Thyroid gland (tissue), 4 donors: ENCODE measurements at regions not wholly inside any gene's neighbourhood (a gene's known extent, or its start where the extent isn't known, plus 50 kb on each side); places are given as distances from the start of the nearest gene placed in this dataset.
"Not testable (repeated sequence)": the region's sequence is repeated elsewhere in the genome, so short reads cannot be mapped to it uniquely, and the experiment has no call there.

Experiments
- DNase-seq, 2 donors: peaks; one replicate each; pipeline ENCODE4 v3.0.0-alpha.2; 2019
- H3K27ac ChIP-seq, 3 donors: fragments of 200-600 bp; sonication (generic); 1 replicate in 2 of 3; 2 replicates in 1 of 3; pipeline ENCODE4 v1.5.1; 2016 to 2019; ENCODE audit warnings: mild to moderate bottlenecking in 1 of 3, moderate library complexity in 1 of 3
- H3K27me3 ChIP-seq: fragments of 200-600 bp; sonication (generic); one replicate; pipeline ENCODE4 v1.5.1; 2019
- H3K36me3 ChIP-seq, 2 donors: fragments of 200-600 bp; sonication (generic); one replicate each; pipeline ENCODE4 v1.5.1; 2016 to 2019
- H3K4me1 ChIP-seq, 2 donors: fragments of 200-600 bp; sonication (generic); one replicate each; pipeline ENCODE4 v1.5.1; 2017 to 2019
- H3K4me3 ChIP-seq, 3 donors: fragments of 200-600 bp; sonication (generic); replicated peaks in 1 of 3; 1 replicate in 2 of 3; 2 replicates in 1 of 3; pipeline ENCODE4 v1.5.1; 2016; ENCODE audit warnings: mild to moderate bottlenecking in 1 of 3
- H3K9me3 ChIP-seq: fragments of 200-600 bp; sonication (generic); one replicate; pipeline ENCODE4 v1.5.1; 2017
- CTCF ChIP-seq, 6 experiments: fragments of 200-600 bp in 3 of 6; fragments of 450-650 bp in 3 of 6; sonication (generic) in 3 of 6; IDR thresholded peaks; one replicate each; pipeline ENCODE4 v1.5.1; 2016 to 2019; ENCODE audit warnings: antibody characterized with exemption in 6 of 6, mild to moderate bottlenecking in 2 of 6, inconsistent platforms in 1 of 6, moderate library complexity in 1 of 6
- POLR2A ChIP-seq, 2 donors: fragments of 450-650 bp; IDR thresholded peaks; one replicate each; pipeline ENCODE4 v1.6.1; 2017; ENCODE audit warnings: antibody characterized with exemption in 2 of 2, mild to moderate bottlenecking in 2 of 2, moderate library complexity in 1 of 2
- WGBS, 2 donors: methylation state at CpG; one replicate each; pipeline ENCODE4 v1.1.5; 2017; 5-methylcytosine and 5-hydroxymethylcytosine counted together
- intact Hi-C: fragments of 100-400 bp; cut with DNase I; formaldehyde crosslinking; loops from one replicate; pipeline ENCODE4 v1.15.1; 2023

- intact Hi-C loops = no loop called here
- Histone ChIP-seq H3K4me1 (no peaks in the 10 kb centered on the region), H3K9me3 (no peaks in the 10 kb centered on the region), H3K36me3 (no peaks in the 10 kb centered on the region), H3K4me3 (no peak overlapping the region), H3K27ac (no peak overlapping the region), H3K27me3 (no peaks in the 10 kb centered on the region)
- no peak for DNase-seq
- TF ChIP-seq CTCF (IDR thresholded peaks at IDR 0.05) (no peak), POLR2A (IDR thresholded peaks at IDR 0.05) (no peak)
Observed at GRCh38 chr7:91427051-91427450, 162.8 kb downstream of the FZD1 start.

- H3K27ac ChIP-seq = no peak overlapping the region
- intact Hi-C loops = no loop called here
- no peaks in the 10 kb centered on the region for H3K4me1 ChIP-seq
- no peaks in the 10 kb centered on the region for H3K36me3 ChIP-seq
- TF ChIP-seq CTCF (IDR thresholded peaks at IDR 0.05) = no peak
- TF ChIP-seq POLR2A (IDR thresholded peaks at IDR 0.05) = no peak
- 78 to 98% methylated on average over 1 of the region's 1 CpG for WGBS, 2 donors
- no peaks in the 10 kb centered on the region for H3K9me3 ChIP-seq
- H3K27me3 ChIP-seq = no peaks in the 10 kb centered on the region
- no peak for DNase-seq
- H3K4me3 ChIP-seq = no peak overlapping the region
Observed at GRCh38 chr7:91431601-91432000, 167.4 kb downstream of the FZD1 start.

GRCh38 chr7:91434836-91435235, 170.6 kb downstream of the FZD1 start:
- Histone ChIP-seq H3K27ac (no peak overlapping the region), H3K4me3 (no peak overlapping the region), H3K9me3 (no peaks in the 10 kb centered on the region), H3K27me3 (no peaks in the 10 kb centered on the region), H3K36me3 (no peaks in the 10 kb centered on the region), H3K4me1 (no peaks in the 10 kb centered on the region)
- no peak for DNase-seq
- WGBS, 2 donors = 80 to 82% methylated on average over 6 of the region's 6 CpGs
- intact Hi-C loops = no loop called here
- TF ChIP-seq CTCF (IDR thresholded peaks at IDR 0.05) (no peak), POLR2A (IDR thresholded peaks at IDR 0.05) (no peak)

GRCh38 chr7:91435381-91436059, 171.3 kb downstream of the FZD1 start:
- intact Hi-C loops = no loop called here
- Histone ChIP-seq H3K27me3 (no peaks in the 10 kb centered on the region), H3K36me3 (no peaks in the 10 kb centered on the region), H3K4me1 (no peaks in the 10 kb centered on the region), H3K9me3 (no peaks in the 10 kb centered on the region), H3K27ac (no peak overlapping the region), H3K4me3 (no peak overlapping the region)
- no peak for DNase-seq
- TF ChIP-seq POLR2A (IDR thresholded peaks at IDR 0.05) (no peak), CTCF (IDR thresholded peaks at IDR 0.05) (no peak)
- 91% methylated on average over 2 of the region's 2 CpGs for WGBS, 2 donors

GRCh38 chr7:91436655-91437054, 172.4 kb downstream of the FZD1 start:
- Histone ChIP-seq H3K36me3 (no peaks in the 10 kb centered on the region), H3K27ac (no peak overlapping the region), H3K4me1 (no peaks in the 10 kb centered on the region), H3K9me3 (no peaks in the 10 kb centered on the region), H3K27me3 (no peaks in the 10 kb centered on the region), H3K4me3 (no peak overlapping the region)
- DNase-seq = no peak
- TF ChIP-seq CTCF (IDR thresholded peaks at IDR 0.05) = no peak
- TF ChIP-seq POLR2A (IDR thresholded peaks at IDR 0.05) = no peak
- intact Hi-C loops = no loop called here
- WGBS, 2 donors = 60 to 66% methylated on average over 5 of the region's 5 CpGs

GRCh38 chr7:91440198-91440597, 176.0 kb downstream of the FZD1 start:
- intact Hi-C loops, DNase-seq, H3K4me3 ChIP-seq, H3K4me1 ChIP-seq, H3K27me3 ChIP-seq, H3K9me3 ChIP-seq, H3K36me3 ChIP-seq, H3K27ac ChIP-seq: not testable (repeated sequence)
- WGBS, 2 donors = 98 to 100% methylated on average over 1 of the region's 1 CpG
